K562 (cell line): ENCODE measurements at regions not wholly inside any gene's neighbourhood (a gene's known extent, or its start where the extent isn't known, plus 50 kb on each side); places are given as distances from the start of the nearest gene placed in this dataset.

Experiments
- AFF4 ChIP-seq: sonication (generic); formaldehyde crosslinking; IDR thresholded peaks from 2 replicates; pipeline ENCODE4 v1.8.0; 2023; ENCODE audit warnings: mild to moderate bottlenecking, missing genetic modification reagents
- ARID2 ChIP-seq: fragments of 450-650 bp; IDR thresholded peaks from 2 replicates; pipeline ENCODE4 v1.6.1; 2017; ENCODE audit warnings: antibody characterized with exemption, mild to moderate bottlenecking
- CTCF ChIP-seq, 3 experiments: IDR thresholded peaks in 2 of 3; conservative IDR thresholded peaks in 1 of 3; 2 replicates each; pipeline ENCODE4 v1.5.1; 2011 to 2012; ENCODE audit warnings: low read length in 3 of 3, mild to moderate bottlenecking in 3 of 3, control low read depth in 2 of 3, improper control_type of control experiment in 1 of 3, inconsistent platforms in 1 of 3, low read depth in 1 of 3, mixed read lengths in 1 of 3, moderate library complexity in 1 of 3; ENCODE audit not compliant: insufficient read depth in 2 of 3
- ELF1 ChIP-seq: fragments of 200-800 bp; sonication (Bioruptor generic); IDR thresholded peaks from 2 replicates; pipeline ENCODE4 v1.6.1; 2016; ENCODE audit warnings: missing genetic modification characterization, missing compliant biosample characterization
- ELF2 ChIP-seq: fragments of 250-450 bp; sonication (Bioruptor Pico); IDR thresholded peaks from 2 replicates; pipeline ENCODE4 v1.5.0; 2021; ENCODE audit warnings: mild to moderate bottlenecking
- MXD1 ChIP-seq: fragments of 250-450 bp; sonication (Bioruptor Pico); IDR thresholded peaks from 2 replicates; pipeline ENCODE4 v1.8.0; 2021; ENCODE audit warnings: borderline replicate concordance, mild to moderate bottlenecking, moderate library complexity; ENCODE audit not compliant: poor library complexity, severe bottlenecking
- PHF20 ChIP-seq: fragments of 450-650 bp; IDR thresholded peaks from 2 replicates; pipeline ENCODE4 v1.6.1; 2018; ENCODE audit not compliant: partially characterized antibody
- RBM15 ChIP-seq: fragments of 200-400 bp; formaldehyde crosslinking; IDR thresholded peaks from 2 replicates; pipeline ENCODE4 v1.6.1; 2018; ENCODE audit warnings: mild to moderate bottlenecking, low read length, moderate library complexity; ENCODE audit not compliant: insufficient read depth
- XRCC3 ChIP-seq: fragments of 450-650 bp; IDR thresholded peaks from 2 replicates; pipeline ENCODE4 v1.6.1; 2017; ENCODE audit warnings: mild to moderate bottlenecking, moderate library complexity
- ZNF41 ChIP-seq: fragments of 250-450 bp; sonication (Bioruptor Pico); conservative IDR thresholded peaks from 2 replicates; pipeline ENCODE4 v1.4.0; 2020; ENCODE audit warnings: mild to moderate bottlenecking

DNA sequence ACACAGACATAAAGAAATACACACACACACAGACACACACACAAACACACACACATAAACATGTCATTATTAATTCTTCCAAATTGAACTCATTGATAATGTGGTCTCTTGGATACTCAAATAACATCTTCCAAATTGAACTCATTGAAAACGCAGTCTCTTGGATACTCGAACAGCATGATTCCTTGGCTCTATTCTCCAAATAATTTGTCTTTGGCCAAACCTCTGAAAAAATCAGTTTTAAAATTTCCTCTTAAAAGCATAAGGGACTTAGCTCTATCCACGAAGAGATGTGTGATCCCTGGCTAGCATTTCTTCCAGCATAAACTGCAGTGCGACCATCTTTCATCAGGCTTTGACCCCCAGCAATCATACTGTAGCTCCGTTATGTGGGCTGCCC lies 296.6 kb downstream of the IRX2 start (continued):
- TF ChIP-seq CTCF (IDR thresholded peaks at IDR 0.05 in 2 of 3, conservative IDR thresholded peaks at IDR 0.05 in 1 of 3; ENCODE audit: insufficient read depth in 2 of 3, low read depth in 1 of 3, low read length in 3 of 3) (no peak), ELF2 (CRISPR knock-in tag) (no peak), PHF20 (no peak), ELF1 (tag) (no peak), ARID2 (no peak), ZNF41 (no peak), MXD1 (CRISPR knock-in tag) (no peak), XRCC3 (no peak), AFF4 (no peak), RBM15 (no peak)
